T-cell (primary cell): ENCODE measurements at regions not wholly inside any gene's neighbourhood (a gene's known extent, or its start where the extent isn't known, plus 50 kb on each side); places are given as distances from the start of the nearest gene placed in this dataset.
A peak's percentile ranks its signal among the peaks of the same experiment; 100 is the strongest.

Experiments used
- ATAC-seq, 4 experiments: fragments of 200-7000 bp in 3 of 4; fragments of 150-1000 bp in 1 of 4; cut with Tn5 transposase; replicated peaks in 1 of 4; 1 replicate in 3 of 4; 2 replicates in 1 of 4; pipeline ENCODE4 v1.10.0; 2021; ENCODE audit warnings: moderate library complexity in 3 of 4, mild to moderate bottlenecking in 2 of 4, moderate number of reproducible peaks in 1 of 4
- CTCF ChIA-PET, 2 donors: fragments of 300-600 bp; sonication (Branson Sonifier 250); formaldehyde crosslinking; loops; one replicate each; lab custom pipeline; 2022; ENCODE audit warnings: antibody characterized with exemption in 2 of 2; lab: Charles Lee
- POLR2A ChIA-PET, 2 donors: fragments of 300-600 bp; sonication (Branson Sonifier 250); formaldehyde crosslinking; loops; one replicate each; lab custom pipeline; 2022; ENCODE audit warnings: antibody characterized with exemption in 2 of 2; lab: Charles Lee
- DNase-seq, 35 experiments: peaks; one replicate each; pipeline versions ENCODE4 v3.0.0 to v3.0.0-alpha.2; 2013 to 2023
- H3K27ac ChIP-seq: one replicate; pipeline ENCODE4 v1.5.1; 2013; ENCODE audit warnings: low read length
- H3K27me3 ChIP-seq, 2 experiments: replicated peaks in 1 of 2; 1 replicate in 1 of 2; 2 replicates in 1 of 2; pipeline versions ENCODE4 v1.6.1 to v1.7.0; 2013; ENCODE audit warnings: low read length in 1 of 2, mixed read lengths in 1 of 2; ENCODE audit not compliant: control insufficient read depth in 2 of 2, insufficient read depth in 2 of 2; ENCODE audit errors: extremely low read depth in 1 of 2
- H3K36me3 ChIP-seq, 2 donors: 1 replicate in 1 of 2; 2 replicates in 1 of 2; pipeline versions ENCODE4 v1.6.1 to v1.7.0; 2013; ENCODE audit warnings: low read length in 1 of 2; ENCODE audit not compliant: control insufficient read depth in 2 of 2, insufficient read depth in 1 of 2; ENCODE audit errors: extremely low read depth in 1 of 2
- H3K4me1 ChIP-seq, 2 experiments: 1 replicate in 1 of 2; 2 replicates in 1 of 2; pipeline versions ENCODE4 v1.6.1 to v1.7.0; 2013; ENCODE audit warnings: low read length in 2 of 2, mixed read lengths in 1 of 2; ENCODE audit not compliant: insufficient read depth in 2 of 2, control insufficient read depth in 1 of 2; ENCODE audit errors: extremely low read depth in 1 of 2
- H3K4me3 ChIP-seq, 2 donors: 1 replicate in 1 of 2; 2 replicates in 1 of 2; pipeline versions ENCODE4 v1.5.1 to v1.7.0; 2013; ENCODE audit warnings: mild to moderate bottlenecking in 2 of 2, low read length in 1 of 2, moderate library complexity in 1 of 2; ENCODE audit not compliant: control insufficient read depth in 1 of 2; ENCODE audit errors: extremely low read depth in 1 of 2
- H3K9me3 ChIP-seq: 2 replicates; pipeline ENCODE4 v1.7.0; 2013
- H3K27ac Mint-ChIP-seq, 2 donors: one replicate each; pipeline ENCODE4 v1.8.0; 2020 to 2021; ENCODE audit warnings: mild to moderate bottlenecking in 2 of 2, mixed read lengths in 2 of 2
- H3K27me3 Mint-ChIP-seq, 2 donors: one replicate each; pipeline ENCODE4 v1.8.0; 2021 to 2022; ENCODE audit warnings: mixed read lengths in 2 of 2
- H3K36me3 Mint-ChIP-seq: one replicate; pipeline ENCODE4 v1.8.0; 2021; ENCODE audit warnings: mixed read lengths
- H3K4me1 Mint-ChIP-seq, 3 donors: one replicate each; pipeline ENCODE4 v1.8.0; 2020 to 2022; ENCODE audit warnings: mixed read lengths in 3 of 3, mild to moderate bottlenecking in 1 of 3
- H3K4me3 Mint-ChIP-seq, 3 donors: one replicate each; pipeline ENCODE4 v1.8.0; 2020 to 2022; ENCODE audit warnings: mild to moderate bottlenecking in 3 of 3, mixed read lengths in 3 of 3, moderate library complexity in 3 of 3
- H3K9me3 Mint-ChIP-seq, 3 donors: one replicate each; pipeline ENCODE4 v1.8.0; 2020 to 2022; ENCODE audit warnings: mixed read lengths in 3 of 3
- WGBS: methylation state at CpG from one replicate; pipeline ENCODE4 v1.1.5; 2013; ENCODE audit warnings: missing lambda C conversion rate; ENCODE audit not compliant: insufficient coverage; 5-methylcytosine and 5-hydroxymethylcytosine counted together

DNA sequence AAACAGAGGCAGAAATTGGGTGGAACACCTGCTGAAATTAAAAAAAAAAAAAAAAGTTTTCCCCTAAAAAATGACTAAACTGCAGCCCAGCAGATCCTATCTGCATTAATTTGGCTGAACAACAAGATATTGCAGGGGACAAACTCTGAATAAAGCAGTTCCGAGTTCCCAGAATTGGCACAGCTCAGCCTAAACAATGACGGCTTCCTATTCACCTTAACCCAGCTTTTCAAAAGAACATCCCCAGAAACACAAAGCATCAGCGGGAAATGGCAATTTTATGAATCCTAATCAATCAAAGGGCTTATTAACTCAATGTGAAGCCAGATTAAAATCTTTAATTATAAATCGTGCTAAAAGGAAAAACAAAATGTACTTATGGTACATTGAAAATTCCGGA is 497.8 kb upstream of the ZFHX3 start:
- no peaks in the 10 kb centered on the region for H3K4me1 Mint-ChIP-seq
- Histone ChIP-seq H3K36me3 (no peaks in the 10 kb centered on the region), H3K4me1 (no peaks in the 10 kb centered on the region), H3K27ac (no peak overlapping the region), H3K27me3 (peaks cover 15 to 27% of the 10 kb centered on the region in 2 experiments), H3K9me3 (no peaks in the 10 kb centered on the region), H3K4me3 (no peak overlapping the region)
- ATAC-seq (no peak), DNase-seq (no peak)
- no peak overlapping the region for H3K27ac Mint-ChIP-seq
- H3K4me3 Mint-ChIP-seq = no peak overlapping the region
- H3K27me3 Mint-ChIP-seq = peaks cover 29 to 48% of the 10 kb centered on the region in 2 donors
- CTCF ChIA-PET = no interaction called here
- 29% methylated on average over 2 of the region's 5 CpGs for WGBS
- POLR2A ChIA-PET = no interaction called here
- H3K9me3 Mint-ChIP-seq = no peaks in the 10 kb centered on the region
- no peaks in the 10 kb centered on the region for H3K36me3 Mint-ChIP-seq

DNA sequence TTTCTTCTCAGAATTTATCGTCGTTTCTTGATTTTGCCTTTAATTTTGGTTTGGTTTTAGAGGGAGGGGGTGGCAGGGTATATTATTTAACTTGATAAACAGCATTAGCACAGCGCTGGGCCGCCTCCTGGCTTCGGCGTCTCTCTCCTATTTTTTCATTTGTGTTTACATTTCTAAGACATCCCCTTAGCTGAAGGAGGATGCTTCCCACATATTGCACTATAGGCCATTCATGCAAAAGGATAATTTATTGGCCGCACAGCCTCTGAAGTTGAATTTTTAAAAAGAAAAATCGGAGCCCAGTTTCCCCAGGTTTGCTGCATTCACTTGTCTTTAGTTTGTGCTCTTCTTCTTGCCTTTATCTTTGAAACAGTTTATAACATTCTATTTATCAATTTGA is 497.4 kb upstream of the ZFHX3 start:
- no peak for ATAC-seq
- Mint-ChIP-seq H3K27ac (no peak overlapping the region), H3K9me3 (no peaks in the 10 kb centered on the region), H3K36me3 (no peaks in the 10 kb centered on the region), H3K4me1 (no peaks in the 10 kb centered on the region), H3K4me3 (no peak overlapping the region), H3K27me3 (peaks cover 33 to 48% of the 10 kb centered on the region in 2 donors)
- DNase-seq = no peak
- H3K27ac ChIP-seq = no peak overlapping the region
- no peaks in the 10 kb centered on the region for H3K9me3 ChIP-seq
- no peaks in the 10 kb centered on the region for H3K36me3 ChIP-seq
- POLR2A ChIA-PET = no interaction called here
- H3K27me3 ChIP-seq = peaks cover 15 to 27% of the 10 kb centered on the region in 2 experiments
- CTCF ChIA-PET = no interaction called here
- H3K4me1 ChIP-seq = no peaks in the 10 kb centered on the region
- no CpG with 5 or more reads among the region's 8 CpGs for WGBS
- no peak overlapping the region for H3K4me3 ChIP-seq

DNA sequence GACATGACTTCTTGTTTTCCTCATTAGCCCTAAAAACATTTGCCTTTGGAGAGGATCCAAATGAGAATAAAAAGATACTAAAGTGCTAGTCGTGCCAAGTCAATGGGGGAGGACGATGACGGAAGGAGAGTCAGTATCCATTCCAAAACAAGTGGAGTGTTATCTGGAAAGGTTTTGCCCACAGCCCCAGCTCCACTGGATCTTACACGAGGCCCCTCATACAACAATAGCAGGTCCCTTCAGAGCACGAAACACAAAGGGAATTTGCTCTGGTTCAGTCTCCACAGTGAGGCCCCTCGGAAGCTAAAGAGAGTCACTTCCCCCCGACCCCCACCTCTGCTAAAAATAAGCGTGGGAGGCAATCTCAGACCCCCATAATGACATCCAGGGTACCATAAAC is 496.9 kb upstream of the ZFHX3 start:
- 6% methylated on average over 7 of the region's 8 CpGs for WGBS
- Histone ChIP-seq H3K36me3 (no peaks in the 10 kb centered on the region), H3K9me3 (no peaks in the 10 kb centered on the region), H3K27me3 (peaks cover 15 to 24% of the 10 kb centered on the region in 2 experiments), H3K4me1 (no peaks in the 10 kb centered on the region), H3K27ac (no peak overlapping the region), H3K4me3 (no peak overlapping the region)
- Mint-ChIP-seq H3K36me3 (no peaks in the 10 kb centered on the region), H3K4me3 (no peak overlapping the region), H3K4me1 (no peaks in the 10 kb centered on the region), H3K9me3 (no peaks in the 10 kb centered on the region), H3K27ac (no peak overlapping the region), H3K27me3 (peaks cover 35 to 48% of the 10 kb centered on the region in 2 donors)
- POLR2A ChIA-PET = no interaction called here
- CTCF ChIA-PET = no interaction called here
- DNase-seq (no peak), ATAC-seq (no peak)

DNA sequence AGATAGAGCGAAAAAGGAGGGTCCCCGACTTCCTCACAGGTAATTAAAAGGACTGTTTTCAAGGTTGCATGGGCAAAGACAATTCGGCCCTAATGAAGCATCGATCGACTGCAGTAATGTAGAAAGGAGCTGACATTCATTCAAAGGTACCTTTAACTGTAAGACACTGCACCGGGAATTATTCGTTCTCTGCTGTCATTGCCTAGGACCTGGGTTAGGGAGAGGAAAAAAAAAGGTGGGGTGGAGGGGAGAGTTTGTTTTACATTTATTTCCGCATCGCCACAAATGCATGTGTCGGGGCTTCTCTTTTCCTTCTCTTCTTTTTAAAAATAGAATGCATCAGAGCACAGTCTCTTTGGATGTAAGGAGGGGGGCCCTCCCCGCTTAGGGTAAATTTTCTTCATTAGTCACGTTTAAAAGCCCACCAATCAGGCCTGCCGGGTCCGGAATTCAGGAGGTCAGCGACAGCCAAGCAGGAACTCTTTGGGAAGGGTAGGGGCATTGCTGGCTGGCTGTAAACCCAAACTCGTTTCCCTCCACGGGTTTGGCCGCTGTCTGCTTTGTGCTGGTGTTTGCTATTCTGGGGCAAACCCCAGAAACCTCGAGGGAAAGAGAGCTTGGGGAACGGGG is 496.2 kb upstream of the ZFHX3 start:
- Mint-ChIP-seq H3K9me3 (no peaks in the 10 kb centered on the region), H3K27ac (no peak overlapping the region), H3K36me3 (no peaks in the 10 kb centered on the region), H3K4me3 (no peak overlapping the region), H3K27me3 (peaks cover 35 to 45% of the 10 kb centered on the region in 2 donors), H3K4me1 (no peaks in the 10 kb centered on the region)
- no peaks in the 10 kb centered on the region for H3K4me1 ChIP-seq
- H3K9me3 ChIP-seq = no peaks in the 10 kb centered on the region
- H3K27ac ChIP-seq = no peak overlapping the region
- H3K36me3 ChIP-seq = no peaks in the 10 kb centered on the region
- DNase-seq (no peak), ATAC-seq (no peak)
- ChIA-PET CTCF (no interaction called here), POLR2A (no interaction called here)
- H3K4me3 ChIP-seq = no peak overlapping the region
- H3K27me3 ChIP-seq = peaks cover 15 to 24% of the 10 kb centered on the region in 2 experiments
- WGBS = 23% methylated on average over 12 of the region's 20 CpGs

DNA sequence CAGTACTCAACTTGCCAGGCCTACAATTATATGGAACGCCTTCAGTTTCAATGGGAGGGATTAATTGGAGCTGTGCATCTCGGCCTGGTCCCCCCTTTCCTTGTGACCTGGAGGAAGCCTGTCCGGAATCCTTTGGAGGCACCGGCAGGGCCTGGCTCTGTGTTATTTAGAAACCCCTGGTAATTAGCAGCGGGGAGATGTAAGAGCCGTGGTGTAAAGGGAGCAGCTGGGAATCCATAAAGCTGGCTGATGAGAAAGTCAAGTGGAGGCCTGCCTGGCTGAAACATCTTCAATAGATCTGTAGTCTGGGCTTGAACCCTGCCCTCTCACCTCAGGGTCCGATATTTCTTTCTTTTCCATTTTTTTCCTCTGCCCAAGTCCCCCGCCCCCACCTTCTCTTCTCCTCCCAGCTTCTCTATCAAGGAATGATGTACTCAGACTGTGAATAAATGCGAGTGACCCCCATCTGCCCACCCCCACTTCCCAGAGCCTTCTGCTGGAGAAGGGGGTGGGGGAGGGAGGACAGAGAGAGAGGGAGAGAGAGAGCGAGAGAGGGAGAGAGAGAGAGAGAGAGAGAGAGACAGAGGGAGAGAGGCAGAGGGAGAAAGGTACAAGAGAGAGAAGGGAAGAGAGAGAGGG is 495.5 kb upstream of the ZFHX3 start:
- Mint-ChIP-seq H3K36me3 (no peaks in the 10 kb centered on the region), H3K9me3 (no peaks in the 10 kb centered on the region), H3K4me3 (no peak overlapping the region), H3K27me3 (peaks cover 35 to 45% of the 10 kb centered on the region in 2 donors), H3K4me1 (no peaks in the 10 kb centered on the region), H3K27ac (peak overlapping the region in 1 of 2 donors; percentile 65)
- Histone ChIP-seq H3K4me1 (no peaks in the 10 kb centered on the region), H3K36me3 (no peaks in the 10 kb centered on the region), H3K4me3 (no peak overlapping the region), H3K27me3 (peaks cover 15 to 24% of the 10 kb centered on the region in 2 experiments), H3K27ac (no peak overlapping the region), H3K9me3 (no peaks in the 10 kb centered on the region)
- ATAC-seq = no peak
- ChIA-PET CTCF (no interaction called here), POLR2A (no interaction called here)
- no peak for DNase-seq
- WGBS = 61% methylated on average over 5 of the region's 10 CpGs

DNA sequence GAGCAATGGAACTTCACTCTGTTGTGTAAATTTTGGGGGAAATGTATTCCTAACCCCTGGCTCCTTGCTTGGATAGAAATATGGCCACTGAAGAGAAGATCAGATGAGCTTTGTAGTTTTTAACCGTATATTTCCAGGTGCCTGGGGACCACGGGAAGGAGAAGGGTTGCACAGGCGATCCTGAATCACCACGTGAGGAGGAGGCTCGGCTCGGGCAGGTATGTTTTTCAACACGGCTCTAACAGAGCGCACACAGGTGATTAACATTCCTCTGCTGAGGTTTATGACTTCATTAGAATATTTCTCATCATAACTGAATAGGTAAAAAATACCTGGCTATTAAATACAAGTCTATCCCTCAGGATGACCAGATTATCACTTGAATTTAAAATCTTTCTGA is 495.0 kb upstream of the ZFHX3 start:
- Histone ChIP-seq H3K9me3 (no peaks in the 10 kb centered on the region), H3K4me1 (no peaks in the 10 kb centered on the region), H3K27ac (no peak overlapping the region), H3K4me3 (no peak overlapping the region), H3K27me3 (peaks cover 15 to 24% of the 10 kb centered on the region in 2 experiments), H3K36me3 (no peaks in the 10 kb centered on the region)
- ChIA-PET CTCF (interaction anchor here in 1 of 2 donors (0.6 kb wide), 1 partner anchor 152 kb away, joined by 3 read pairs; no protein-coding TSS in a partner anchor), POLR2A (no interaction called here)
- H3K4me3 Mint-ChIP-seq = no peak overlapping the region
- H3K27ac Mint-ChIP-seq = no peak overlapping the region
- H3K36me3 Mint-ChIP-seq = no peaks in the 10 kb centered on the region
- ATAC-seq = no peak
- no peaks in the 10 kb centered on the region for H3K4me1 Mint-ChIP-seq
- DNase-seq = no peak
- peaks cover 35 to 42% of the 10 kb centered on the region in 2 donors for H3K27me3 Mint-ChIP-seq
- WGBS = 69% methylated on average over 5 of the region's 8 CpGs
- no peaks in the 10 kb centered on the region for H3K9me3 Mint-ChIP-seq
